A549 (cell line): ENCODE measurements at regions not wholly inside any gene's neighbourhood (a gene's known extent, or its start where the extent isn't known, plus 50 kb on each side); places are given as distances from the start of the nearest gene placed in this dataset.

ENCODE experiments used
- ATAC-seq, 2 experiments: fragments of 200-7000 bp in 1 of 2; fragments of >200 bp in 1 of 2; cut with Nextera tagmentation in 1 of 2; cut with Tn5 transposase in 1 of 2; 3 replicates each; pipeline versions ENCODE4 v1.8.0 to v1.9.1; 2018 to 2020; ENCODE audit warnings: mild to moderate bottlenecking in 1 of 2, moderate library complexity in 1 of 2
- CTCF ChIA-PET: fragments of 300-600 bp; sonication (Branson Sonifier 250); formaldehyde crosslinking; extraction: SDS; loops from one replicate; lab custom pipeline; 2021; ENCODE audit warnings: antibody characterized with exemption, inconsistent platforms; lab: Yijun Ruan, JAX
- POLR2A ChIA-PET: fragments of 350-600 bp; formaldehyde crosslinking; extraction: SDS; loops from one replicate; lab custom pipeline; 2021; ENCODE audit warnings: antibody characterized with exemption, inconsistent platforms; lab: Yijun Ruan, JAX
- DNase-seq, 2 experiments: peaks; one replicate each; pipeline versions ENCODE4 v3.0.0 to v3.0.0-alpha.2; 2011 to 2016; ENCODE audit warnings: low read depth in 1 of 2, low spot score in 1 of 2
- FAIRE-seq: peaks from 2 replicates; lab custom pipeline; 2011; peaks lifted over from hg19 to GRCh38; lab: Jason Lieb, UNC
- H3K27ac ChIP-seq, 2 experiments: fragments of >200 bp; sonication (Bioruptor Twin); formaldehyde crosslinking; 3 replicates each; pipeline ENCODE4 v1.5.1; 2016 to 2017
- H3K4me1 ChIP-seq: fragments of >200 bp; sonication (Bioruptor Twin); formaldehyde crosslinking; 3 replicates; pipeline ENCODE4 v1.6.1; 2016
- H3K4me2 ChIP-seq: fragments of >200 bp; sonication (Bioruptor Twin); formaldehyde crosslinking; 3 replicates; pipeline ENCODE4 v1.6.1; 2016
- H3K4me3 ChIP-seq: fragments of >200 bp; sonication (Bioruptor Twin); formaldehyde crosslinking; 3 replicates; pipeline ENCODE4 v1.5.1; 2016
- H3K9me3 ChIP-seq: fragments of >200 bp; sonication (Bioruptor Twin); formaldehyde crosslinking; 3 replicates; pipeline ENCODE4 v1.6.1; 2016
- CBX2 ChIP-seq: fragments of 200-600 bp; sonication (generic); IDR thresholded peaks from 2 replicates; pipeline ENCODE4 v1.6.1; 2016; ENCODE audit warnings: low read depth, mild to moderate bottlenecking, borderline replicate concordance
- CEBPB ChIP-seq, 2 experiments: fragments of >200 bp in 1 of 2; sonication (Bioruptor Twin) in 1 of 2; formaldehyde crosslinking in 1 of 2; IDR thresholded peaks; 2 replicates each; pipeline ENCODE4 v1.6.1; 2012 to 2016
- ESRRA ChIP-seq: fragments of 150-350 bp; IDR thresholded peaks from 2 replicates; pipeline ENCODE4 v1.6.1; 2014; ENCODE audit warnings: mild to moderate bottlenecking, low read length, borderline replicate concordance
- FOSB ChIP-seq: fragments of 250-450 bp; sonication (Bioruptor Pico); IDR thresholded peaks from 2 replicates; pipeline ENCODE4 v1.5.0; 2020; ENCODE audit warnings: mild to moderate bottlenecking, moderate library complexity
- FOSL2 ChIP-seq, 2 experiments: fragments of 450-650 bp in 1 of 2; fragments of >200 bp in 1 of 2; sonication (Bioruptor Twin) in 1 of 2; formaldehyde crosslinking; IDR thresholded peaks; 2 replicates each; pipeline versions ENCODE4 v1.5.0 to v1.6.1; 2016 to 2020; ENCODE audit warnings: mild to moderate bottlenecking in 1 of 2, moderate library complexity in 1 of 2
- HDAC2 ChIP-seq: fragments of 200-600 bp; sonication (generic); IDR thresholded peaks from 2 replicates; pipeline ENCODE4 v1.6.1; 2016
- PHF8 ChIP-seq: fragments of 200-600 bp; sonication (generic); IDR thresholded peaks from 2 replicates; pipeline ENCODE4 v1.6.1; 2016; ENCODE audit warnings: low read depth, mild to moderate bottlenecking, antibody characterized with exemption, moderate library complexity, borderline replicate concordance
- POLR2A ChIP-seq: IDR thresholded peaks from 2 replicates; pipeline ENCODE4 v1.6.1; 2012; ENCODE audit warnings: mild to moderate bottlenecking, low read length
- POLR2AphosphoS2 ChIP-seq: conservative IDR thresholded peaks from 2 replicates; pipeline ENCODE4 v1.6.1; 2012; ENCODE audit warnings: low read length, improper control_type of control experiment, inconsistent platforms
- SREBF2 ChIP-seq: fragments of 450-650 bp; IDR thresholded peaks from 2 replicates; pipeline ENCODE4 v1.6.1; 2014; ENCODE audit warnings: mild to moderate bottlenecking, moderate library complexity
- WGBS: methylation state at CpG from one replicate; pipeline ENCODE4 v1.1.6; 2017; ENCODE audit errors: missing lambda C conversion rate; 5-methylcytosine and 5-hydroxymethylcytosine counted together
- TF ChIP-seq, protein P1 (sequence below): fragments of >200 bp; sonication (Bioruptor Twin); formaldehyde crosslinking; IDR thresholded peaks from 3 replicates; pipeline ENCODE4 v1.5.1; 2016
- TF ChIP-seq, protein P2 (sequence below): fragments of 250-450 bp; sonication (Bioruptor Pico); IDR thresholded peaks from 2 replicates; pipeline ENCODE4 v1.5.0; 2020; ENCODE audit warnings: low read depth, mild to moderate bottlenecking, moderate library complexity
- TF ChIP-seq, protein P3 (sequence below): fragments of 200-600 bp; sonication (generic); IDR thresholded peaks from 2 replicates; pipeline ENCODE4 v1.6.1; 2016; ENCODE audit warnings: antibody characterized with exemption, mild to moderate bottlenecking, moderate library complexity
- TF ChIP-seq, protein P4 (sequence below): fragments of 250-450 bp; sonication (Bioruptor Pico); IDR thresholded peaks from 2 replicates; pipeline ENCODE4 v1.5.0; 2021; ENCODE audit warnings: mild to moderate bottlenecking, moderate library complexity, borderline replicate concordance

DNA sequence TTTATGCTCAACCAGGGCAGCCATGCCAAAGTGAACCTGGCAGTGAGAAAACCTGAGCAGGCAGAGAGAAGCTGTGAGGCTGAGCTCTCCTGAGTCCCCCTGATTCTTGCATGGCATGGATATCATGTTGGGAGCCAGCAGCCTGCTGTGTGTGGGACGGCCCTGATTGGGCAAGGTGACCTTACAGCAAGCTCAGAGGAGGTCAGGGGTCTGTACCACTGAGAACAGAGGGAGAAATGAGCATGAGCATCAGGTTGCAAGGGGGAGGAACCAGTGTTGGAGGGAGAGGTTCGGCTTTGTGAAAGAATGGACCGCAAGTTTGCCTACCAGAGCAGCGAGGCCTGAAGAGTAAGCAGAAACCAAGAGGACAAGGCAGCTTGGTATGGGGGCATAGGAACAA, 59.1 kb upstream of the PTGR2 start:
- FAIRE-seq (no peak), ATAC-seq (no peak), DNase-seq (no peak)
- no peak for TF ChIP-seq CBX2
- TF ChIP-seq FOSB: no peak
- no peak for TF ChIP-seq FOSL2 (IDR thresholded peaks at IDR 0.05)
- TF ChIP-seq FOSL2 (CRISPR knock-in tag; IDR thresholded peaks at IDR 0.05): no peak
- TF ChIP-seq CEBPB (IDR thresholded peaks at IDR 0.05): no peak
- TF ChIP-seq POLR2AphosphoS2: no peak
- TF ChIP-seq, protein P1, sequence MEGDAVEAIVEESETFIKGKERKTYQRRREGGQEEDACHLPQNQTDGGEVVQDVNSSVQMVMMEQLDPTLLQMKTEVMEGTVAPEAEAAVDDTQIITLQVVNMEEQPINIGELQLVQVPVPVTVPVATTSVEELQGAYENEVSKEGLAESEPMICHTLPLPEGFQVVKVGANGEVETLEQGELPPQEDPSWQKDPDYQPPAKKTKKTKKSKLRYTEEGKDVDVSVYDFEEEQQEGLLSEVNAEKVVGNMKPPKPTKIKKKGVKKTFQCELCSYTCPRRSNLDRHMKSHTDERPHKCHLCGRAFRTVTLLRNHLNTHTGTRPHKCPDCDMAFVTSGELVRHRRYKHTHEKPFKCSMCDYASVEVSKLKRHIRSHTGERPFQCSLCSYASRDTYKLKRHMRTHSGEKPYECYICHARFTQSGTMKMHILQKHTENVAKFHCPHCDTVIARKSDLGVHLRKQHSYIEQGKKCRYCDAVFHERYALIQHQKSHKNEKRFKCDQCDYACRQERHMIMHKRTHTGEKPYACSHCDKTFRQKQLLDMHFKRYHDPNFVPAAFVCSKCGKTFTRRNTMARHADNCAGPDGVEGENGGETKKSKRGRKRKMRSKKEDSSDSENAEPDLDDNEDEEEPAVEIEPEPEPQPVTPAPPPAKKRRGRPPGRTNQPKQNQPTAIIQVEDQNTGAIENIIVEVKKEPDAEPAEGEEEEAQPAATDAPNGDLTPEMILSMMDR: no peak
- no peak for TF ChIP-seq PHF8
- no peak for TF ChIP-seq POLR2A
- TF ChIP-seq, protein P2, sequence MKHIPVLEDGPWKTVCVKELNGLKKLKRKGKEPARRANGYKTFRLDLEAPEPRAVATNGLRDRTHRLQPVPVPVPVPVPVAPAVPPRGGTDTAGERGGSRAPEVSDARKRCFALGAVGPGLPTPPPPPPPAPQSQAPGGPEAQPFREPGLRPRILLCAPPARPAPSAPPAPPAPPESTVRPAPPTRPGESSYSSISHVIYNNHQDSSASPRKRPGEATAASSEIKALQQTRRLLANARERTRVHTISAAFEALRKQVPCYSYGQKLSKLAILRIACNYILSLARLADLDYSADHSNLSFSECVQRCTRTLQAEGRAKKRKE (CRISPR knock-in tag): no peak
- TF ChIP-seq, protein P3, sequence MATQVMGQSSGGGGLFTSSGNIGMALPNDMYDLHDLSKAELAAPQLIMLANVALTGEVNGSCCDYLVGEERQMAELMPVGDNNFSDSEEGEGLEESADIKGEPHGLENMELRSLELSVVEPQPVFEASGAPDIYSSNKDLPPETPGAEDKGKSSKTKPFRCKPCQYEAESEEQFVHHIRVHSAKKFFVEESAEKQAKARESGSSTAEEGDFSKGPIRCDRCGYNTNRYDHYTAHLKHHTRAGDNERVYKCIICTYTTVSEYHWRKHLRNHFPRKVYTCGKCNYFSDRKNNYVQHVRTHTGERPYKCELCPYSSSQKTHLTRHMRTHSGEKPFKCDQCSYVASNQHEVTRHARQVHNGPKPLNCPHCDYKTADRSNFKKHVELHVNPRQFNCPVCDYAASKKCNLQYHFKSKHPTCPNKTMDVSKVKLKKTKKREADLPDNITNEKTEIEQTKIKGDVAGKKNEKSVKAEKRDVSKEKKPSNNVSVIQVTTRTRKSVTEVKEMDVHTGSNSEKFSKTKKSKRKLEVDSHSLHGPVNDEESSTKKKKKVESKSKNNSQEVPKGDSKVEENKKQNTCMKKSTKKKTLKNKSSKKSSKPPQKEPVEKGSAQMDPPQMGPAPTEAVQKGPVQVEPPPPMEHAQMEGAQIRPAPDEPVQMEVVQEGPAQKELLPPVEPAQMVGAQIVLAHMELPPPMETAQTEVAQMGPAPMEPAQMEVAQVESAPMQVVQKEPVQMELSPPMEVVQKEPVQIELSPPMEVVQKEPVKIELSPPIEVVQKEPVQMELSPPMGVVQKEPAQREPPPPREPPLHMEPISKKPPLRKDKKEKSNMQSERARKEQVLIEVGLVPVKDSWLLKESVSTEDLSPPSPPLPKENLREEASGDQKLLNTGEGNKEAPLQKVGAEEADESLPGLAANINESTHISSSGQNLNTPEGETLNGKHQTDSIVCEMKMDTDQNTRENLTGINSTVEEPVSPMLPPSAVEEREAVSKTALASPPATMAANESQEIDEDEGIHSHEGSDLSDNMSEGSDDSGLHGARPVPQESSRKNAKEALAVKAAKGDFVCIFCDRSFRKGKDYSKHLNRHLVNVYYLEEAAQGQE: no peak
- no peak for TF ChIP-seq HDAC2
- TF ChIP-seq SREBF2: no peak
- TF ChIP-seq ESRRA: no peak
- Histone ChIP-seq H3K4me1 (peaks cover 43% of the 10 kb centered on the region), H3K9me3 (no peaks in the 10 kb centered on the region), H3K27ac (no peak overlapping the region), H3K4me3 (no peak overlapping the region), H3K4me2 (no peak overlapping the region)
- WGBS: 95% methylated on average over 4 of the region's 4 CpGs
- CTCF ChIA-PET: interaction anchor here (1.0 to 2.1 kb wide), 3 partner anchors 25 to 34 kb away, joined by 3 to 5 read pairs (median 3); no protein-coding TSS in a partner anchor
- POLR2A ChIA-PET: no interaction called here

DNA sequence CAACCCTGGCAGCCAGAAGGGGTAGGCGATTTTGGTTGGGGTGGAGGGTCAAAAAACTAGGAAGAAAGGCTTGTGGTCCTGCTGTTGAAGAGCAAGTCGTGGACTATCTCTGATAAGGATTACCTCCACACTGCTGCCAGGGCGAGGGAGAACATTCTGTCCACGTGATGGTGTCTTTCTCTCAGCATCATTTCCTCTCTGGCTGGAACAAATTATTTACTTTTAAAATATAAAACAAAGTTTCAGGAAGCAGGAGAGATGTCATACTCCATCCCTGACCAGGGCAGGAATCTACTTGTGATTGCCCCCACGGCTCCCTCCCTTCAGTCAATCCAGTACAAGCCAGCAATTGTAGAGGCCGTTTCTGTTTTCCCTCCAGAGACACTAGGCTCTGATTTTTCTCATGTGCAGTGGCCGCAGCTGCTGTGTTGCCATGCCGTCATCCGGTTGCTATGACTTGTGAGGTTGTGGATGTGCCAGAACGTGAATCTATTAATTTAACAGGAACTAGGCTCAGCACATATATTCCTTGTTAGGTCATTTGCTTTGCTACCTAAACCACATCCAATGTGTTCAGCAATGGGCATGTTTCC, 61.5 kb upstream of the PTGR2 start:
- TF ChIP-seq, protein P4, sequence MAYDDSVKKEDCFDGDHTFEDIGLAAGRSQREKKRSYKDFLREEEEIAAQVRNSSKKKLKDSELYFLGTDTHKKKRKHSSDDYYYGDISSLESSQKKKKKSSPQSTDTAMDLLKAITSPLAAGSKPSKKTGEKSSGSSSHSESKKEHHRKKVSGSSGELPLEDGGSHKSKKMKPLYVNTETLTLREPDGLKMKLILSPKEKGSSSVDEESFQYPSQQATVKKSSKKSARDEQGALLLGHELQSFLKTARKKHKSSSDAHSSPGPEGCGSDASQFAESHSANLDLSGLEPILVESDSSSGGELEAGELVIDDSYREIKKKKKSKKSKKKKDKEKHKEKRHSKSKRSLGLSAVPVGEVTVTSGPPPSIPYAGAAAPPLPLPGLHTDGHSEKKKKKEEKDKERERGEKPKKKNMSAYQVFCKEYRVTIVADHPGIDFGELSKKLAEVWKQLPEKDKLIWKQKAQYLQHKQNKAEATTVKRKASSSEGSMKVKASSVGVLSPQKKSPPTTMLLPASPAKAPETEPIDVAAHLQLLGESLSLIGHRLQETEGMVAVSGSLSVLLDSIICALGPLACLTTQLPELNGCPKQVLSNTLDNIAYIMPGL (CRISPR knock-in tag): no peak
- TF ChIP-seq CBX2: no peak
- FAIRE-seq (no peak), DNase-seq (no peak), ATAC-seq (no peak)
- no peak overlapping the region for H3K4me3 ChIP-seq
- 74% methylated on average over 10 of the region's 10 CpGs for WGBS
- H3K4me1 ChIP-seq: peaks cover 25% of the 10 kb centered on the region
- no peaks in the 10 kb centered on the region for H3K9me3 ChIP-seq
- ChIA-PET CTCF (interaction anchor here (9.0 kb wide), 1 partner anchor 30 kb away, joined by 73 read pairs; a partner anchor contains a TSS), POLR2A (no interaction called here)
- peak overlapping the region in 1 of 2 experiments; percentile 10; a peak in 1 of 6 replicates for H3K27ac ChIP-seq
- H3K4me2 ChIP-seq: no peak overlapping the region
